H1 (cell line): ENCODE measurements at regions not wholly inside any gene's neighbourhood (a gene's known extent, or its start where the extent isn't known, plus 50 kb on each side); places are given as distances from the start of the nearest gene placed in this dataset.

Experiments
- ATF2 ChIP-seq: IDR thresholded peaks from 2 replicates; pipeline ENCODE4 v1.6.1; 2012; ENCODE audit warnings: low read length, inconsistent platforms
- BACH1 ChIP-seq: IDR thresholded peaks from 2 replicates; pipeline ENCODE4 v1.6.1; 2012; ENCODE audit warnings: low read length, improper control_type of control experiment
- CBX8 ChIP-seq: fragments of 300-800, 300-1000 bp; sonication (generic); IDR thresholded peaks from 2 replicates; pipeline ENCODE4 v1.7.1; 2016; ENCODE audit warnings: low read depth, low read length, borderline replicate concordance
- CEBPB ChIP-seq: IDR thresholded peaks from 2 replicates; pipeline ENCODE4 v1.6.1; 2012; ENCODE audit warnings: low read depth, low read length
- CHD1 ChIP-seq: IDR thresholded peaks from 2 replicates; pipeline ENCODE4 v1.6.1; 2012; ENCODE audit warnings: low read depth, low read length, improper control_type of control experiment
- CREB1 ChIP-seq: IDR thresholded peaks from 2 replicates; pipeline ENCODE4 v1.6.1; 2012; ENCODE audit warnings: inconsistent platforms
- EP300 ChIP-seq, 2 experiments: IDR thresholded peaks; 1 replicate in 1 of 2; 2 replicates in 1 of 2; pipeline ENCODE4 v1.6.1; 2011 to 2012; ENCODE audit warnings: low read depth in 2 of 2, low read length in 2 of 2, mild to moderate bottlenecking in 2 of 2, borderline replicate concordance in 1 of 2, inconsistent platforms in 1 of 2, moderate library complexity in 1 of 2
- KDM1A ChIP-seq: fragments of 200-600, 300-600 bp; sonication (generic); IDR thresholded peaks from 2 replicates; pipeline ENCODE4 v1.7.1; 2016; ENCODE audit warnings: mild to moderate bottlenecking, low read length, borderline replicate concordance
- KDM5A ChIP-seq: fragments of 200-600 bp; IDR thresholded peaks from 2 replicates; pipeline ENCODE4 v1.7.1; 2012; ENCODE audit warnings: mild to moderate bottlenecking, low read length, inconsistent platforms, mixed read lengths
- POLR2AphosphoS5 ChIP-seq: IDR thresholded peaks from 2 replicates; pipeline ENCODE4 v1.6.1; 2011; ENCODE audit warnings: low read depth, low read length
- TEAD4 ChIP-seq: IDR thresholded peaks from 2 replicates; pipeline ENCODE4 v1.6.1; 2012; ENCODE audit warnings: low read depth, low read length, inconsistent platforms, mixed read lengths
- TF ChIP-seq, protein P1 (sequence below), 3 experiments: IDR thresholded peaks; 1 replicate in 2 of 3; 2 replicates in 1 of 3; pipeline versions ENCODE4 v1.5.1 to v1.6.1; 2011; ENCODE audit warnings: low read length in 3 of 3, mild to moderate bottlenecking in 3 of 3, inconsistent platforms in 2 of 3, low read depth in 1 of 3, moderate library complexity in 1 of 3; ENCODE audit not compliant: insufficient read depth in 1 of 3; ENCODE audit errors: control extremely low read depth in 1 of 3
- TF ChIP-seq, protein P2 (sequence below): IDR thresholded peaks from 2 replicates; pipeline ENCODE4 v1.6.1; 2012; ENCODE audit warnings: inconsistent platforms

- no peak for TF ChIP-seq TEAD4
- no peak for TF ChIP-seq CREB1
- TF ChIP-seq, protein P1, sequence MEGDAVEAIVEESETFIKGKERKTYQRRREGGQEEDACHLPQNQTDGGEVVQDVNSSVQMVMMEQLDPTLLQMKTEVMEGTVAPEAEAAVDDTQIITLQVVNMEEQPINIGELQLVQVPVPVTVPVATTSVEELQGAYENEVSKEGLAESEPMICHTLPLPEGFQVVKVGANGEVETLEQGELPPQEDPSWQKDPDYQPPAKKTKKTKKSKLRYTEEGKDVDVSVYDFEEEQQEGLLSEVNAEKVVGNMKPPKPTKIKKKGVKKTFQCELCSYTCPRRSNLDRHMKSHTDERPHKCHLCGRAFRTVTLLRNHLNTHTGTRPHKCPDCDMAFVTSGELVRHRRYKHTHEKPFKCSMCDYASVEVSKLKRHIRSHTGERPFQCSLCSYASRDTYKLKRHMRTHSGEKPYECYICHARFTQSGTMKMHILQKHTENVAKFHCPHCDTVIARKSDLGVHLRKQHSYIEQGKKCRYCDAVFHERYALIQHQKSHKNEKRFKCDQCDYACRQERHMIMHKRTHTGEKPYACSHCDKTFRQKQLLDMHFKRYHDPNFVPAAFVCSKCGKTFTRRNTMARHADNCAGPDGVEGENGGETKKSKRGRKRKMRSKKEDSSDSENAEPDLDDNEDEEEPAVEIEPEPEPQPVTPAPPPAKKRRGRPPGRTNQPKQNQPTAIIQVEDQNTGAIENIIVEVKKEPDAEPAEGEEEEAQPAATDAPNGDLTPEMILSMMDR (IDR thresholded peaks at IDR 0.05; ENCODE audit: control extremely low read depth in 1 of 3, insufficient read depth in 1 of 3, low read depth in 1 of 3, low read length in 3 of 3), result no peak
- TF ChIP-seq CEBPB, result no peak
- TF ChIP-seq CBX8, result no peak
- TF ChIP-seq KDM5A, result no peak
- no peak for TF ChIP-seq BACH1
- TF ChIP-seq CHD1, result no peak
- TF ChIP-seq KDM1A, result no peak
- TF ChIP-seq, protein P2, sequence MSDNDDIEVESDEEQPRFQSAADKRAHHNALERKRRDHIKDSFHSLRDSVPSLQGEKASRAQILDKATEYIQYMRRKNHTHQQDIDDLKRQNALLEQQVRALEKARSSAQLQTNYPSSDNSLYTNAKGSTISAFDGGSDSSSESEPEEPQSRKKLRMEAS, result no peak
- TF ChIP-seq EP300 (IDR thresholded peaks at IDR 0.05; ENCODE audit: borderline replicate concordance in 1 of 2, low read depth in 2 of 2, low read length in 2 of 2), result no peak
- no peak for TF ChIP-seq ATF2
- TF ChIP-seq POLR2AphosphoS5, result no peak
Measured at GRCh38 chr17:79364315-79365094, 246.3 kb downstream of the RBFOX3 start.
